Suprapubic skin (tissue), 4 donors: ENCODE measurements at regions not wholly inside any gene's neighbourhood (a gene's known extent, or its start where the extent isn't known, plus 50 kb on each side); places are given as distances from the start of the nearest gene placed in this dataset.

Experiments
- DNase-seq, 2 donors: peaks; one replicate each; pipeline ENCODE4 v3.0.0-alpha.2; 2019; ENCODE audit warnings: low spot score in 2 of 2
- H3K27ac ChIP-seq: fragments of 200-600 bp; sonication (generic); one replicate; pipeline ENCODE4 v1.5.1; 2019
- H3K27me3 ChIP-seq: fragments of 200-600 bp; sonication (generic); one replicate; pipeline ENCODE4 v1.5.1; 2019
- H3K36me3 ChIP-seq: fragments of 200-600 bp; sonication (generic); one replicate; pipeline ENCODE4 v1.5.1; 2019
- H3K4me1 ChIP-seq: fragments of 200-600 bp; sonication (generic); one replicate; pipeline ENCODE4 v1.5.1; 2019
- H3K4me3 ChIP-seq: fragments of 200-600 bp; sonication (generic); one replicate; pipeline ENCODE4 v1.5.1; 2019; ENCODE audit warnings: mild to moderate bottlenecking
- H3K9me3 ChIP-seq: fragments of 200-600 bp; sonication (generic); one replicate; pipeline ENCODE4 v1.5.1; 2019
- CTCF ChIP-seq, 2 donors: fragments of 200-600 bp in 1 of 2; fragments of 450-650 bp in 1 of 2; sonication (generic) in 1 of 2; IDR thresholded peaks; one replicate each; pipeline ENCODE4 v1.5.1; 2016 to 2019; ENCODE audit warnings: antibody characterized with exemption in 2 of 2, mild to moderate bottlenecking in 1 of 2, moderate library complexity in 1 of 2
- EP300 ChIP-seq: sonication (generic); formaldehyde crosslinking; IDR thresholded peaks from one replicate; pipeline ENCODE4 v1.6.1; 2017; ENCODE audit warnings: antibody characterized with exemption
- POLR2A ChIP-seq, 2 donors: fragments of 450-650 bp; IDR thresholded peaks; one replicate each; pipeline ENCODE4 v1.6.1; 2017; ENCODE audit warnings: antibody characterized with exemption in 2 of 2, mild to moderate bottlenecking in 2 of 2, moderate library complexity in 2 of 2
- POLR2AphosphoS5 ChIP-seq, 3 donors: sonication (generic); formaldehyde crosslinking; IDR thresholded peaks; one replicate each; pipeline ENCODE4 v1.6.1; 2017; ENCODE audit warnings: antibody characterized with exemption in 3 of 3
- WGBS: methylation state at CpG from one replicate; pipeline ENCODE4 v1.1.5; 2018; 5-methylcytosine and 5-hydroxymethylcytosine counted together

- no peak overlapping the region for H3K4me3 ChIP-seq
- no peak for DNase-seq
- H3K27me3 ChIP-seq = no peaks in the 10 kb centered on the region
- WGBS = 95% methylated on average over 3 of the region's 3 CpGs
- no peak overlapping the region for H3K27ac ChIP-seq
- H3K36me3 ChIP-seq = no peaks in the 10 kb centered on the region
- TF ChIP-seq EP300 (no peak), POLR2AphosphoS5 (IDR thresholded peaks at IDR 0.05) (no peak)
- no peaks in the 10 kb centered on the region for H3K4me1 ChIP-seq
- no peaks in the 10 kb centered on the region for H3K9me3 ChIP-seq
Observed at GRCh38 chr16:7171151-7171550, 161.5 kb upstream of the RBFOX1 start.

- Histone ChIP-seq H3K27ac (no peak overlapping the region), H3K4me1 (no peaks in the 10 kb centered on the region), H3K36me3 (no peaks in the 10 kb centered on the region), H3K9me3 (no peaks in the 10 kb centered on the region), H3K4me3 (no peak overlapping the region), H3K27me3 (no peaks in the 10 kb centered on the region)
- DNase-seq = no peak
- 40% methylated on average over 6 of the region's 6 CpGs for WGBS
- TF ChIP-seq CTCF (IDR thresholded peaks at IDR 0.05) = no peak
- TF ChIP-seq POLR2AphosphoS5 (IDR thresholded peaks at IDR 0.05) = no peak
- TF ChIP-seq POLR2A (IDR thresholded peaks at IDR 0.05) = no peak
- no peak for TF ChIP-seq EP300
Observed at GRCh38 chr16:7167626-7168025, 165.0 kb upstream of the RBFOX1 start.

- Histone ChIP-seq H3K4me3 (no peak overlapping the region), H3K36me3 (no peaks in the 10 kb centered on the region), H3K27ac (no peak overlapping the region), H3K4me1 (no peaks in the 10 kb centered on the region), H3K9me3 (no peaks in the 10 kb centered on the region), H3K27me3 (no peaks in the 10 kb centered on the region)
- TF ChIP-seq POLR2AphosphoS5 (IDR thresholded peaks at IDR 0.05) (no peak), POLR2A (IDR thresholded peaks at IDR 0.05) (no peak), CTCF (IDR thresholded peaks at IDR 0.05) (no peak)
- WGBS = 13% methylated on average over 1 of the region's 1 CpG
- DNase-seq = no peak
Observed at GRCh38 chr16:7161891-7162290, 170.8 kb upstream of the RBFOX1 start.

GRCh38 chr16:7160093-7160492 lies 172.6 kb upstream of the RBFOX1 start:
- 59% methylated on average over 3 of the region's 3 CpGs for WGBS
- no peak for DNase-seq

GRCh38 chr16:7158481-7158880 lies 174.2 kb upstream of the RBFOX1 start:
- H3K36me3 ChIP-seq = no peaks in the 10 kb centered on the region
- no peak overlapping the region for H3K27ac ChIP-seq
- H3K9me3 ChIP-seq = no peaks in the 10 kb centered on the region
- no peaks in the 10 kb centered on the region for H3K27me3 ChIP-seq
- no peaks in the 10 kb centered on the region for H3K4me1 ChIP-seq
- WGBS = 100% methylated on average over 4 of the region's 4 CpGs
- TF ChIP-seq EP300 (no peak), POLR2AphosphoS5 (IDR thresholded peaks at IDR 0.05) (no peak), CTCF (IDR thresholded peaks at IDR 0.05) (no peak), POLR2A (IDR thresholded peaks at IDR 0.05) (no peak)
- DNase-seq = no peak
- no peak overlapping the region for H3K4me3 ChIP-seq

More at GRCh38 chr16:7160093-7160492, 172.6 kb upstream of the RBFOX1 start:
- Histone ChIP-seq H3K36me3 (no peaks in the 10 kb centered on the region), H3K27me3 (no peaks in the 10 kb centered on the region), H3K9me3 (no peaks in the 10 kb centered on the region), H3K4me1 (no peaks in the 10 kb centered on the region), H3K27ac (no peak overlapping the region), H3K4me3 (no peak overlapping the region)
- TF ChIP-seq POLR2A (IDR thresholded peaks at IDR 0.05) (no peak), POLR2AphosphoS5 (IDR thresholded peaks at IDR 0.05) (no peak), CTCF (IDR thresholded peaks at IDR 0.05) (no peak), EP300 (no peak)

GRCh38 chr16:7150230-7150629 lies 182.4 kb upstream of the RBFOX1 start:
- no peaks in the 10 kb centered on the region for H3K4me1 ChIP-seq
- no peaks in the 10 kb centered on the region for H3K36me3 ChIP-seq
- no peaks in the 10 kb centered on the region for H3K9me3 ChIP-seq
- no peak for DNase-seq
- no peak overlapping the region for H3K27ac ChIP-seq
- H3K4me3 ChIP-seq = no peak overlapping the region
- TF ChIP-seq POLR2AphosphoS5 (IDR thresholded peaks at IDR 0.05) (no peak), POLR2A (IDR thresholded peaks at IDR 0.05) (no peak), CTCF (IDR thresholded peaks at IDR 0.05) (no peak), EP300 (no peak)
- WGBS = 68% methylated on average over 7 of the region's 7 CpGs
- H3K27me3 ChIP-seq = no peaks in the 10 kb centered on the region
